ENCODE measurements at regions not wholly inside any gene's neighbourhood (a gene's known extent, or its start where the extent isn't known, plus 50 kb on each side); places are given as distances from the start of the nearest gene placed in this dataset.
A peak's percentile ranks its signal among the peaks of the same experiment; 100 is the strongest.

DNA sequence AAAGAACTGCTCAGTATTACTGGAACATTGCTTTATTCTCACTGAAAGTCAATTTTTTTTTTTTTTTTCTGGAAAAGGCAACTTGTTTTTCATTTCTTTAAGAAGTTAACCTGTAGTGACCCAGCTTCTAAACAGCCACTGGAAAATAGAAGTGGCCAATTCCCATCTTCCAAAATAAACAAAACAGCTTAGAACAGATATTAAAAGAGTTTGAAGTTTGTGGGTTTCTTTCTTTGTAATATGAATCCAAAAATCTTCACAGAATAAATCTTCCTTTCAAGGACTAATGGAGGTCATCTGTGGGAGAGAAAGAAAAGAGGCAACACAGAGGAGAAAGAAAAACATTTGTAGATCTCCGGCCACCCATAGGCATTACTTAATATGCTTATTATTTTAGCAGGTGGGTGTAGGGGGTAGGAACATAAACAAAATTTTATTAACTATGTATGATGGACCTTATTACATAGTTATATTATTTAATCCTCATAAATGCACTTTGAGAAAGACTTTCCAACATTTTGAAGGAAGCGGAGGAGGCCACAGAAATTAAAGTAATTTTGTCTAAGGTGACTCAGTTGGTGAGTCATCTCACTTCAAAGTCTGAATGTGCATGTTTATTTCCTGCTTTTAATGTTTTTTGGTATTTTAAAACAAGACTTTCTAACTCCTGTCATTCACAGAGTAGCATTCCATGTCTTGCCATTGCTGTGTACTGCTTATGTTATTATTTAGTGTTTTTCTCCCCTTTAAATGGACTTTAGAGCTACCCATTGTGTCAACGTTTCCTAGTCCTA is 1791.8 kb upstream of the WWC1 start:
- Histone ChIP-seq H3K9ac (ENCODE audit: insufficient read length) (no peak overlapping the region), H3K36me3 (ENCODE audit: insufficient read depth, low read length) (no peaks in the 10 kb centered on the region), H3K9me3 (ENCODE audit: low read depth, low read length) (no peaks in the 10 kb centered on the region), H3K4me3 (no peak overlapping the region), H3K27ac (no peak overlapping the region)
- DNase-seq (ENCODE audit: low read depth, low spot score): no peak
- no peak for TF ChIP-seq POLR2AphosphoS5 (IDR thresholded peaks at IDR 0.05; ENCODE audit: borderline replicate concordance, low read depth, low read length)
- TF ChIP-seq EZH2 (IDR thresholded peaks at IDR 0.05): no peak
- no peak for TF ChIP-seq FOXP2 (optimal IDR thresholded peaks at IDR 0.05; ENCODE audit: control extremely low read depth, extremely low read length, insufficient read depth)

GRCh38 chr5:166503506-166503905 is 1787.9 kb upstream of the WWC1 start:
- Histone ChIP-seq H3K36me3 (ENCODE audit: insufficient read depth, low read length) (no peaks in the 10 kb centered on the region), H3K9ac (ENCODE audit: insufficient read length) (no peak overlapping the region), H3K4me3 (no peak overlapping the region), H3K9me3 (ENCODE audit: low read depth, low read length) (no peaks in the 10 kb centered on the region), H3K27ac (no peak overlapping the region)
- no peak for TF ChIP-seq POLR2AphosphoS5 (IDR thresholded peaks at IDR 0.05; ENCODE audit: borderline replicate concordance, low read depth, low read length)
- no peak for TF ChIP-seq EZH2 (IDR thresholded peaks at IDR 0.05)
- TF ChIP-seq FOXP2 (optimal IDR thresholded peaks at IDR 0.05; ENCODE audit: control extremely low read depth, extremely low read length, insufficient read depth): no peak
- DNase-seq (ENCODE audit: low read depth, low spot score): no peak

DNA sequence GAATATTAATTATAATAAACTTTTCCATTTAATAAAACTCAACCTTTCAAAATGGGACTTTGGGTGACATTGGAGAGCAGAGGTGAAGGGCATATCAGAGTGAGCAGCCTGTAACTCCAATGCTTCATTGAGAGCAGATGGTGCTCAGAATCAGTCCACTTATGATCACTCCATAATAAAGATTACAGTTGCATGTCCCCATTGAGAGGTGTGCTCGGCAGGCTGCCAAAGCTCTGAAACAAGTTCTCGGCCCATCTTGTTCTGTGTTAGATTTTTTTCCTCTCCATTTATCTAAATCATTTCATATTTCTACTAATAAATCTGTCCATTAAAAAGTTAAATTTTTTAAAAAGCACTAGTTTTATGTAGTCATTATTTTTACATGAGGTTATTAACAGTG is 1786.4 kb upstream of the WWC1 start:
- Histone ChIP-seq H3K27ac (no peak overlapping the region), H3K36me3 (ENCODE audit: insufficient read depth, low read length) (no peaks in the 10 kb centered on the region), H3K4me3 (no peak overlapping the region), H3K9me3 (ENCODE audit: low read depth, low read length) (no peaks in the 10 kb centered on the region), H3K9ac (ENCODE audit: insufficient read length) (no peak overlapping the region)
- DNase-seq (ENCODE audit: low read depth, low spot score): no peak
- no peak for TF ChIP-seq EZH2 (IDR thresholded peaks at IDR 0.05)
- TF ChIP-seq POLR2AphosphoS5 (IDR thresholded peaks at IDR 0.05; ENCODE audit: borderline replicate concordance, low read depth, low read length): no peak
- no peak for TF ChIP-seq FOXP2 (optimal IDR thresholded peaks at IDR 0.05; ENCODE audit: control extremely low read depth, extremely low read length, insufficient read depth)

- H3K27ac ChIP-seq: no peak overlapping the region
Observed at GRCh38 chr5:166505544-166505943, 1785.9 kb upstream of the WWC1 start.

DNA sequence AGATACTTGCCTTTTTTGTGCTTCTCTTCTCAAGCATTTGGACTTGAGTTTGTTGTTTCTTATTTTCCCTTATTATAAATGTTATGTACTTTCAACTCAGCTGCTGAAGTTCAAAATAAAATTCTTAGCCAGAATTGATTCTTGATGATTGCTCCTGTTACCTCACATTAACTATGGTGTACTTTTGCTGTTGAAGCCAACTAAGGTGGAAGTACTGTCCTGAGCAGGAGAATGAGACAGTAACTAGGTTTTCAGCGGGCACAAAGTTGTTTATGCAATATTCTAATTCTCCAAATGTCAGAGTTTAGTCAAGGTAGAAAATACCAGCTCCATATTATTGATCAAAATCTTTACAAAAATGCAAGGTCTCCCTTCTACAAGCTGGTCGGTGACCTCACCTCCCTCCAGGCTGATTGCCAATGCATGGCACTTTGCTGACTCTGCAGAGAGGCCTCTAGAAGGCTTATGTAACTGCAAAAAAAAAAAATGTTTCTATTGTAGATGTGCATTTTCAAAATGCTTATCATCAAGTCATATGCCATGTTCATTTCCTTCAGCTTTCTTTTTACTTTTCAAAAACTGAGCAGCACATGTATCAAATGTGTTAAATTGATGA is 1783.5 kb upstream of the WWC1 start:
- Histone ChIP-seq H3K27ac (no peak overlapping the region), H3K4me3 (no peak overlapping the region)
- TF ChIP-seq EZH2 (IDR thresholded peaks at IDR 0.05) (no peak), POLR2AphosphoS5 (IDR thresholded peaks at IDR 0.05; ENCODE audit: borderline replicate concordance, low read depth, low read length) (no peak), FOXP2 (optimal IDR thresholded peaks at IDR 0.05; ENCODE audit: control extremely low read depth, extremely low read length, insufficient read depth) (no peak)

More at GRCh38 chr5:166505544-166505943, 1785.9 kb upstream of the WWC1 start:
- H3K9me3 ChIP-seq (ENCODE audit: low read depth, low read length): no peaks in the 10 kb centered on the region
- no peak for DNase-seq (ENCODE audit: low read depth, low spot score)
- TF ChIP-seq POLR2AphosphoS5 (IDR thresholded peaks at IDR 0.05; ENCODE audit: borderline replicate concordance, low read depth, low read length) (no peak), EZH2 (IDR thresholded peaks at IDR 0.05) (no peak), FOXP2 (optimal IDR thresholded peaks at IDR 0.05; ENCODE audit: control extremely low read depth, extremely low read length, insufficient read depth) (no peak)
- H3K36me3 ChIP-seq (ENCODE audit: insufficient read depth, low read length): no peaks in the 10 kb centered on the region
- no peak overlapping the region for H3K9ac ChIP-seq (ENCODE audit: insufficient read length)
- no peak overlapping the region for H3K4me3 ChIP-seq

GRCh38 chr5:166509085-166509484 is 1782.4 kb upstream of the WWC1 start:
- H3K27ac ChIP-seq: no peak overlapping the region
- peak; percentile 5 for DNase-seq (ENCODE audit: low read depth, low spot score)
- H3K36me3 ChIP-seq (ENCODE audit: insufficient read depth, low read length): no peaks in the 10 kb centered on the region
- no peak overlapping the region for H3K4me3 ChIP-seq
- no peak for TF ChIP-seq POLR2AphosphoS5 (IDR thresholded peaks at IDR 0.05; ENCODE audit: borderline replicate concordance, low read depth, low read length)
- H3K9ac ChIP-seq (ENCODE audit: insufficient read length): no peak overlapping the region
- H3K9me3 ChIP-seq (ENCODE audit: low read depth, low read length): no peaks in the 10 kb centered on the region

More for the DNA sequence above, 1783.5 kb upstream of the WWC1 start:
- Histone ChIP-seq H3K9ac (ENCODE audit: insufficient read length) (no peak overlapping the region), H3K9me3 (ENCODE audit: low read depth, low read length) (no peaks in the 10 kb centered on the region), H3K36me3 (ENCODE audit: insufficient read depth, low read length) (no peaks in the 10 kb centered on the region)
- DNase-seq (ENCODE audit: low read depth, low spot score): no peak

DNA sequence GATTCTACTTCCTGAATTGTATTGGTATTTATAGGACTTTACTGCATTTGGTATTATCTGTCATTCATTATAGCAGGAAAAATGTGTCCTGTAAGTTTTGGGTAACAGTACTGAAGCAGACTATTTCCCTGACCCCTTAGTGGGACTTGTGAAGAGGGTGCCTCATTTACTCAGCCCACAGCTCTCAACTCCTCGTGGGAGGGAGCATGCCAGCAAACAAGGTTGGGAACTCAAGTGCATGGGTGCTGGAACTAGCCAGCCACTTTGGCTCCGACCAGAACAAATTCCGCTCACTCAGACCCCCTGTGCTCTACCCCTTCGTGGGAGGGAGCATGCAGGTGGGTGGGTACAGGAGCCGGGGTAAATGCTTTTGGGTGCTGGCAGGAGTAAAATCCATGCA is 1773.5 kb upstream of the WWC1 start:
- Histone ChIP-seq H3K9me3 (ENCODE audit: low read depth, low read length) (no peaks in the 10 kb centered on the region), H3K9ac (ENCODE audit: insufficient read length) (no peak overlapping the region), H3K4me3 (no peak overlapping the region), H3K36me3 (ENCODE audit: insufficient read depth, low read length) (no peaks in the 10 kb centered on the region), H3K27ac (no peak overlapping the region)
- TF ChIP-seq POLR2AphosphoS5 (IDR thresholded peaks at IDR 0.05; ENCODE audit: borderline replicate concordance, low read depth, low read length) (no peak), FOXP2 (optimal IDR thresholded peaks at IDR 0.05; ENCODE audit: control extremely low read depth, extremely low read length, insufficient read depth) (no peak), EZH2 (IDR thresholded peaks at IDR 0.05) (no peak)
- no peak for DNase-seq (ENCODE audit: low read depth, low spot score)

GRCh38 chr5:166523206-166523605 is 1768.2 kb upstream of the WWC1 start:
- no peaks in the 10 kb centered on the region for H3K9me3 ChIP-seq (ENCODE audit: low read depth, low read length)
- H3K9ac ChIP-seq (ENCODE audit: insufficient read length): no peak overlapping the region
- H3K36me3 ChIP-seq (ENCODE audit: insufficient read depth, low read length): no peaks in the 10 kb centered on the region
- H3K27ac ChIP-seq: no peak overlapping the region
- DNase-seq (ENCODE audit: low read depth, low spot score): no peak
- H3K4me3 ChIP-seq: no peak overlapping the region
- TF ChIP-seq FOXP2 (optimal IDR thresholded peaks at IDR 0.05; ENCODE audit: control extremely low read depth, extremely low read length, insufficient read depth) (no peak), EZH2 (IDR thresholded peaks at IDR 0.05) (no peak), POLR2AphosphoS5 (IDR thresholded peaks at IDR 0.05; ENCODE audit: borderline replicate concordance, low read depth, low read length) (no peak)
